HG03039 (cell line): ENCODE measurements at regions not wholly inside any gene's neighbourhood (a gene's known extent, or its start where the extent isn't known, plus 50 kb on each side); places are given as distances from the start of the nearest gene placed in this dataset.

Experiments used
- ATAC-seq: cut with Tn5 transposase; IDR thresholded peaks from one replicate; pipeline ENCODE4 v1.9.1; 2021; ENCODE audit warnings: mild to moderate bottlenecking, moderate library complexity; ENCODE audit not compliant: unreplicated experiment

- no peak for ATAC-seq
These were observed 293.8 kb downstream of the TCERG1L start for GRCh38 chr10:131017566-131018285.

GRCh38 chr10:131018886-131019500 lies 292.5 kb downstream of the TCERG1L start:
- no peak for ATAC-seq

DNA sequence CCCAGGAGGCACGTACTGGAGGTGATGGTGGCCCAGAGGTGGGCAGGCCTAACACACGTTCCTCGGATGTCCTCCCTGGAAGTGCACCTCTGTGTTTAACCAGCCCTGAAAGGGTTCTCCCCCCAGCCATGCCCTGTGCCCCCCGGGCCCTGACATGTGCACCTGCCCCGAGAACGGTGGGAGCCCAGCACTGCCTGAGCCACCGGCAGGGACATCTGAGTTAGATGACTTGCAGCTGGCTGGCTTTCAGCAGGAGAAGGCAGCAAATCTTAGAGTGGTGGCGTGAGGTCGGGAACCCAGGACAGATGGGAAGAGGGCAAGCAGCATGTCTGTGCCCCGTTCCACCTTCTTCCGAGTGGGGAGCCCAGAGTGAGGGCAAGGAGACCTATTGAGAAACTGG lies 291.8 kb downstream of the TCERG1L start:
- no peak for ATAC-seq

GRCh38 chr10:131020775-131021174 lies 290.7 kb downstream of the TCERG1L start:
- no peak for ATAC-seq

DNA sequence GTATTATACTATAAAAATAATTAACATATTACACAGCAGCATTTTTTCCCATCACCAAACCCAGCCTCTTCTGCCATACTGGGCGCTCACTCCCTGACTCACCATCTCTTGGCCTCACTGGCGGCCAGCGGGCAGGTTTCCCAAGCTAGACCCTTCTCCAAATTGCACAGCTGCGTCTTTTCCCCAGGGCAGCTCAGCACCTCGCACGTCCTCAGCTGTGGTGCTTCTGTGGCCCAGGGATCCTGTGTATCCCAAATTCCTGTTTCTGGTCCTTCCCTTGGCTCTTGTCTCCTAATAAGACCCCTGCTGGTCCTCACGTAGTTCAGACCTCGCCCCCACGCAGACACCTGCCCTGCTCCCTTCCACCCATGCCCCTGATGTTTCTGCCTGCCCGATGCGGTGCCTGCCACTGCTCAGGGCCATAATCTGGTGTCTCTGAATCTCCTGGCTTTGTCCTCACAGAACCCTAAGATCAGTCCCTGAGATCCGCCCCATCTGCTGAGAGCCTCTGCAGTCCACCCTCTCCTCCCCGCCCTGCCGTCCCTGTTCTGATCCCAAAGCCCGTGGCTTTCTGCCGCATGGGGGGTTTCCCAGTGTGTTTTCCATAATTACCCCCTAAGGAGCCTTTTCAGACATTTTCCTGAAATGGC lies 290.1 kb downstream of the TCERG1L start:
- no peak for ATAC-seq

DNA sequence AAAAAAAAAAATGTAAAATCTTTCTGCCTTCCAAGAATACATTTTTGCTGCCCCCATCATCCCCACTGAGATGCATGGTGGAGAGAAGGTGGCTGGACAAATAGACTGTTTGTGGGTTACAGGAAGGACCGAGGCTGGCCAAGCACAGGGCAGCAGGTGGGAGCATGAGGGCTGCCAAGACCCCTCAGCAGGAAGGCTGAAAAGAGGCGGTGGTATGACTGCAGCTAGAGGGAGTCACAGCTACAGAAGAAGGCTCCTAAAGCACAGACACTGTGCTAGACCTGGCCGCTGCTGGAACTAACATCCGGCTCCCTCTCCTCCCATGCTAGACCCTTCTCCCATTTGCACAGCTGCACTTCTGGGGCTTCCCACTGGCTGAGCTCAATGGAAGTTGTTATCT lies 289.6 kb downstream of the TCERG1L start:
- no peak for ATAC-seq

- no peak for ATAC-seq
These were observed 289.2 kb downstream of the TCERG1L start for GRCh38 chr10:131022369-131022768.

GRCh38 chr10:131022981-131023380 lies 288.5 kb downstream of the TCERG1L start:
- ATAC-seq: no peak

DNA sequence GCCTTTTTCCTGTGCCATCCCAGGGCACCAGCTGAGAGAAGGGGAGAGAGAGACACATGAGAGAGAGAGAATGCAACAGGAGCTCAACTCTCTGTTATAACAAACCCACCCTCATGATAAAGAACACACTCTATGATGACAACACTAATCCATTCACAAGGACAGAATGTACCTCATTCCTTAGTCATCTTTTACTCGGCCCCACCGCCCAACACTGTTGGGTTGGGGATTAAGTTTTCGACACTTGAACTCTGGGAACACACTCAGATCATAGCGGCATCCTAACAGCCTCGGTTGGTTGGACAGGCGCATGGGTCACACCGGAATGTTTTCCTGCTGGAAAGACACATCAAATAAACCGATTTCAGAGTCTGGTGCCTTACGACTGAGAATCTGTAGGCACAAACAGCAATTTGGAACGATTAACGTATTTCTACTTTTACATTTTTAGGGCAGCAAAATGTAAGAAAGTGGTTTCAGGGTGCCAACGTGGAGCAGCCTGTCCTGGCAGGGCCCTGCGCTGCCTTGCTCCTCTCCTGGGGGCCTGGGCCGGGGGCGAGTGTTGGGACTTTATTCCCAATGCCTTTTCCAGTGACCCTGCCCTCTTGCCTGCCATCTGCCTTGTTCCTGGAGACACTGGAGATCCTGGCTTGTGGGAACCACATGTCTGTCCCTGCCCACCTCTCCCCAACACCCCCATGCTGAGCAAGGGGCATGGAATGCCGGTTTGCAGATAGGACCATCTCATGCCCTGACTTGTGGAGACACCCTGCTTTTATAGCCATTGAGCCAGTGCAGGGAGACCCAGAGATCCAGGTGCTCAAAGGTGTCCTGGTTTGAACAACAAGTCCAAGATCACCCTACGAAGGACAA lies 287.0 kb downstream of the TCERG1L start:
- ATAC-seq: no peak

- no peak for ATAC-seq
These were observed 286.2 kb downstream of the TCERG1L start for GRCh38 chr10:131025333-131025732.

GRCh38 chr10:131027256-131027655 lies 284.3 kb downstream of the TCERG1L start:
- no peak for ATAC-seq

DNA sequence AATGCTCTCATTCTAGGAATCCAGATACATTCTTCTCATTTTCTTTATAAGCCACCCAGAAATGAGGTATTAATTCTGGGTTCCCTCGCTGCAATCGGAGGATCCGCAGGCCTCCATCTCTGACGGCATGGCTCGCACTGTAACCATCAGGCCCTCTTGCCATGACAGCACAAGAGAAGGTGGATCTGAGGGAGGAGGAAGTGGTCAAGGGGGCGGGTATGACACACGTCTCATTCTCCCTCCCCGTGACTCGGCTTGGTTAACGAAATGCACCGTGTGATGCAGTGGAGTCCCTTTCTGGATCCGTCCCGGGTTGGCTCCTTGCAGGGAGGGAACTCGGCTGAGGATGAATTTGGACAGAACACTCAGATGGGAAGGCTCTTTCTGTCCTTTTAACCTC lies 280.2 kb downstream of the TCERG1L start:
- no peak for ATAC-seq

DNA sequence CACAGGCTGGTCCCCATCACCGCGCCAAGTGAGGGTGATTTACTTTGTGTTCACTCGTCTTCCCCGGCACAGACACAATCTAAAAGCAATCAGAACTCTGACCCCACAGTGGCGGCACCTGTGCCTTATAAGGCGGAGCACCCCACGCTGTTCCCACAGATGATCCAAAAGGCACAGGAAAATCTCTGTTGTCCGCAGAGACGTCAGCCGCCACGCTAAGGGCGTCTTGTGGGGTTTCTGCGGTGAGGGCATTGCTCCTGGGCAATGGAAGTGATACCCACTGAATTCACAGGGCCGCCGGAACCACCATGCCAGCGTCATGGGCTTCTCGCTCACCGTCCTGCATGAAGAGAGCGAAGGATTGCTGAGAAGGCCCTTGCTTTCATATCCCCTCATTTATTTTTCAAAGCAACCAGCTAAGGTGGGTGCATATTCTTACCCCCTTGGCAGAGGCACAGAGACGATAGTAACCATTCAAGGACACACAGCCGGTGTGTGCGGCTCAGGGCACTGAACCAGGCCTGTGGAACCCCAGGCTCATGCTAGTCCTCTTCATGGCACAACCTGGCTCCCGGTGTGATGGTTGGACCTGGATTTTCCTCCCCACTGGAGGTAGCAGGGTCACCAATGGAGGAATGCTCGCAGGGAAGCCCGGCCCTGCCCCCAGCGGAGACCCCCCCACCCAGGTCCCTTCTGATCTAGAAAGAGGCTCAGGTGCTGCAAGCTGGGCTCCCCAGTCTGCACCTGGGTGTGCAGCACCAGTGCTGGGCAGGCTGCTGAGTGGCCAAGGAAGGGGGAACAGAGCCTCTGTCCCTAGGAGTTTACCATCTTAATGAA lies 279.0 kb downstream of the TCERG1L start:
- ATAC-seq: no peak

DNA sequence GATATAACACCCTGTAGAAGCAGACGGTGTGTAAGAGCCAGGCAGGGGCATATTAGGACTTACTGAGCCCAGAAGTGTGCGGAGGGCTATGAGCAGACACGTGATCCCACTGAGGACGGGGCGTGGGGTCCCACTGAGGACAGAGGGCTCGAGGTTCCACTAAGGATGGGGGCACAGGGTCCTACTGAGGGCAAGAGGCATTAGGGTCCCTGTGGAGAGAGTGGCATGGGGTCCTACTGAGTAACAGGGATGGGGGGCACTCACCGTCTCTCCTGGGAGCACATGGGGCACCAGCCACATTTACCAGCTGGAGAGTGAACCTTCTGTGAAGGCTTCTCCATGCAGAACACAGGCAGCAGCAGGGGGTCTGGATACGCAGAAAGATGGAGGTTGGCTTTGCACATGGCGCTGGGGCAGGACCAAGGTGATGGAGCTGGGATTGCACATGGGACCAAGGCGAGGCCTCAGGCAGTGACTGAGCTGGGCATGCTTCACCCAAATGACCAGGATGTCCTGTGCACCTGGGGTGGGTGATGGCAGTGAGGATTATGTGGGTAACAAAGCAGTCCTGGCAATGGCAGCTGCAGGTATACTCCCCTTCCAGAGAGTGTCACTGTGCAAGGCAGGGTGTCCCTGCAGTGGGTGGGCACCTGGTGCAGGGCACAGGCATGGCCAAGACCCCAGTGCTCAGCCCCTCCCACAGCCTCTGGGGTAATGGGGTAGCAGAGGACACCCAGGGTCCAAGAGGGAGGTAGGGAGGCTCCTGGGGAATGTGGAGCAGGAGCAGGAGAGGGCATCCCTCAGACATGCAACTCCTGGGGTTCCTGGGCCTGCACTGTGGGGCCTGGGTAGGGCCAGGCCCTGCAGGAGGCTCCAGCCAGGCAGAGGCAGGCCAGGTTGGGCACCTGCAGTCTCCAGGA lies 278.1 kb downstream of the TCERG1L start:
- no peak for ATAC-seq

GRCh38 chr10:131034451-131034850 lies 277.1 kb downstream of the TCERG1L start:
- ATAC-seq: no peak

DNA sequence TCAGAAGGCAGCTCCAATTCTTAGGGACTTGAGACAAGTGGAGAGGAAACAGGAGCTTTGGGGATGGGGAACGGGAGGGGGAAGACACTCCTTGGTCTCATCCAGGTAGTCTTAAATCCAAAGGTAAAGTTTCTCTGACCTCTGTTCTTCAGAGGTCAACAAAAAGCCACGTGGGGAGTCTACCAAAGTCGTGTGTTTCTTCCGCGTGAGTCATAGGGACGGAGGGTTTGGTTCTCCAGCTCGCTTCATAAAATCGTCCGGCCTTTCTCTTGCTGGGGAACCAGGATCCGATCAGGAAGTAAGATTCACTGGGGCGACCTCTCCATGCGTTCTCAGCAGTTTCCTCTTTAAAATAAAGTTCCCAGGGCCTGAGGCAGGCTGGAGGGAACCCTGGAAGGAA lies 275.7 kb downstream of the TCERG1L start:
- no peak for ATAC-seq

DNA sequence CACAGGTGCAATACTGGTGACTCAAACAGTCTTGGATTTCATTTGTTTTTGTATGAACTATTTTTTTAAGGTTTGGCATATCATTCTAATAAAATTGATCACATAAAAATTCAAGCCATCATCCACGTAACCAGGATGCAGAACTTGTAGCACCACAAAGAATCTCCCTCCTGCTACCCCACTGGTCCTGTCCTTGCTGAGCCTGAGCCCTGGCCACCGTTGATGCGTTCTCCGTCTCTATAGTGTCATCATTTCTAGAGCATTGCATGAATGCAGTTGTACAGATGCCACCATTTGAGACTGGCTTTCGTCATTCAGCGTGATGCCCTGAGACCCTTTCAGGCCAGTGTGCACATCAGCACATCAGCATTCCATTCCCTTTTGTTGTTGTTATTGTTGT lies 273.5 kb downstream of the TCERG1L start:
- no peak for ATAC-seq

GRCh38 chr10:131041031-131041430 lies 270.5 kb downstream of the TCERG1L start:
- ATAC-seq: no peak

- no peak for ATAC-seq
These were observed 270.1 kb downstream of the TCERG1L start for GRCh38 chr10:131041441-131041840.
